Parathyroid adenoma (tissue), 2 donors: ENCODE measurements at regions not wholly inside any gene's neighbourhood (a gene's known extent, or its start where the extent isn't known, plus 50 kb on each side); places are given as distances from the start of the nearest gene placed in this dataset.

Experiments
- H2AFZ ChIP-seq: fragments of 300-600 bp; sonication (generic); one replicate; pipeline ENCODE4 v1.7.0; 2017; ENCODE audit warnings: antibody characterized with exemption, mild to moderate bottlenecking
- H3K27ac ChIP-seq: fragments of 300-600 bp; sonication (generic); one replicate; pipeline ENCODE4 v1.7.0; 2017
- H3K27me3 ChIP-seq: fragments of 300-600 bp; sonication (generic); one replicate; pipeline ENCODE4 v1.7.0; 2017; ENCODE audit warnings: low read length; ENCODE audit not compliant: control insufficient read depth, insufficient read depth
- H3K36me3 ChIP-seq: fragments of 300-600 bp; sonication (generic); one replicate; pipeline ENCODE4 v1.7.0; 2017; ENCODE audit warnings: low read length; ENCODE audit not compliant: control insufficient read depth, insufficient read depth
- H3K4me1 ChIP-seq: fragments of 300-600 bp; sonication (generic); one replicate; pipeline ENCODE4 v1.7.0; 2017; ENCODE audit warnings: control low read depth
- H3K4me2 ChIP-seq: fragments of 300-600 bp; sonication (generic); one replicate; pipeline ENCODE4 v1.7.0; 2017; ENCODE audit warnings: low read length
- H3K4me3 ChIP-seq: fragments of 300-600 bp; sonication (generic); one replicate; pipeline ENCODE4 v1.7.0; 2017; ENCODE audit warnings: low read depth, low read length
- H3K79me2 ChIP-seq: fragments of 300-600 bp; sonication (generic); one replicate; pipeline ENCODE4 v1.7.0; 2017; ENCODE audit warnings: control low read depth
- H3K9ac ChIP-seq: fragments of 300-600 bp; sonication (generic); one replicate; pipeline ENCODE4 v1.7.0; 2017; ENCODE audit warnings: mild to moderate bottlenecking
- H3K9me3 ChIP-seq: fragments of 300-600 bp; sonication (generic); one replicate; pipeline ENCODE4 v1.7.0; 2017; ENCODE audit warnings: low read length; ENCODE audit not compliant: control insufficient read depth
- TF ChIP-seq, protein P1 (sequence below): fragments of 300-600 bp; sonication (generic); IDR thresholded peaks from one replicate; pipeline ENCODE4 v1.7.0; 2017; ENCODE audit warnings: antibody characterized with exemption, mild to moderate bottlenecking
- donor health status: primary hyperparathyroidism.

DNA sequence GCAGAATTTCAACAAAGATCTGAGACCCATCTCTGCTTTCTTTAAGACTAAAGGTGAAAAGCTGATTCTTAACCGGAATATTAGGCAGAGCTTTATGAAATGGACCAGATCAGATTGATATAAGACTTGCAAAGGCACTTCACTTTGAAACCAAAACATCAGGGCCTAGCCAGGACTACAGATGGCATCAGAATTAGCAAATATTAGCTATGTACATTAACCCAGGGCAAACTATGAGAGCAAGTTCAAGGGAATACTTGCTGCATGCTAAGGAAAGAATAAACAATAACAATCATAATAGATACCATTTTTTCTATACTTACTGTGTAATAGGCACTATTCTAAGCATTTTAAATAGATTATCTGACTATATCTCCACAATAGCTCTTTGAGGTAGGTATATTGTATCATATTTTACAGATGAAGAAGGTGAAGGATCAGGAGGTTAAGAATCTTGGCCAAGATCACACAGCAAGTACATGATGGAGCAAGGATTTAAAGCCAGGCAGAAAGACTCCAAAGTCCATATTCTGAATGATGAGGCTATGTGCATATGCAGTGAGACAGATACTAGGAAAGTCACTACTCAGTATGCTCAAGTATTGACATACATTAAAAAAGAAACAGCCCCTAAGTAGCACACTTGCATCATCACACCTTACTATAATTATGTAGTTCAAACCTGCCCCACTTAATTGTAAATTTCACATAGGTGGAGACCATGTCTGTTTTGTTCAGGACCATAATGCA, 209.3 kb upstream of the PKN2 start:
- H3K4me2 ChIP-seq: no peak overlapping the region
- no peak overlapping the region for H2AFZ ChIP-seq
- no peak overlapping the region for H3K27ac ChIP-seq
- TF ChIP-seq, protein P1, sequence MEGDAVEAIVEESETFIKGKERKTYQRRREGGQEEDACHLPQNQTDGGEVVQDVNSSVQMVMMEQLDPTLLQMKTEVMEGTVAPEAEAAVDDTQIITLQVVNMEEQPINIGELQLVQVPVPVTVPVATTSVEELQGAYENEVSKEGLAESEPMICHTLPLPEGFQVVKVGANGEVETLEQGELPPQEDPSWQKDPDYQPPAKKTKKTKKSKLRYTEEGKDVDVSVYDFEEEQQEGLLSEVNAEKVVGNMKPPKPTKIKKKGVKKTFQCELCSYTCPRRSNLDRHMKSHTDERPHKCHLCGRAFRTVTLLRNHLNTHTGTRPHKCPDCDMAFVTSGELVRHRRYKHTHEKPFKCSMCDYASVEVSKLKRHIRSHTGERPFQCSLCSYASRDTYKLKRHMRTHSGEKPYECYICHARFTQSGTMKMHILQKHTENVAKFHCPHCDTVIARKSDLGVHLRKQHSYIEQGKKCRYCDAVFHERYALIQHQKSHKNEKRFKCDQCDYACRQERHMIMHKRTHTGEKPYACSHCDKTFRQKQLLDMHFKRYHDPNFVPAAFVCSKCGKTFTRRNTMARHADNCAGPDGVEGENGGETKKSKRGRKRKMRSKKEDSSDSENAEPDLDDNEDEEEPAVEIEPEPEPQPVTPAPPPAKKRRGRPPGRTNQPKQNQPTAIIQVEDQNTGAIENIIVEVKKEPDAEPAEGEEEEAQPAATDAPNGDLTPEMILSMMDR: no peak
- H3K36me3 ChIP-seq: no peaks in the 10 kb centered on the region
- no peaks in the 10 kb centered on the region for H3K9me3 ChIP-seq
- no peaks in the 10 kb centered on the region for H3K79me2 ChIP-seq
- no peaks in the 10 kb centered on the region for H3K27me3 ChIP-seq
- no peak overlapping the region for H3K9ac ChIP-seq
- no peak overlapping the region for H3K4me3 ChIP-seq
- no peaks in the 10 kb centered on the region for H3K4me1 ChIP-seq

DNA sequence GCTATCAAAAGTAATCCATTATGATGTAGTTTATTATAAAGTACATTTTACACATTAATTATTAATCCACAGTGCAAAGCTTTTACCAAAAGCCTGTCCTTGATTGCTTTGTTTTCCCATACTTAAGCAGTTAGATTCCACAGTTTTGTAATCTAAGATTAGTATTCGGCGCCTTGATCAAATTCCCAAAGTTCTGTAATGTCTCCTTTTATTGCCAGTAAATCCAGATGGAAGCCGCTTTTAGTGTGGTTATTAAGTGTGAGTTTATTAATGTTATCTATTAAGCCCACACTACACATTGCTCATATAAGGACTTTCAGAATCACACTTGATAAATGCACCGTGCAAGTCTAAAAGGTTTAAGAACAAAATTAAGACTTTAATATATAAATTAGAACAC, 199.2 kb upstream of the PKN2 start:
- Histone ChIP-seq H3K4me1 (no peaks in the 10 kb centered on the region), H3K36me3 (no peaks in the 10 kb centered on the region), H3K9me3 (no peaks in the 10 kb centered on the region), H2AFZ (no peak overlapping the region), H3K27me3 (no peaks in the 10 kb centered on the region), H3K9ac (no peak overlapping the region), H3K79me2 (no peaks in the 10 kb centered on the region), H3K27ac (no peak overlapping the region), H3K4me3 (no peak overlapping the region), H3K4me2 (no peak overlapping the region)
- TF ChIP-seq, protein P1: no peak

DNA sequence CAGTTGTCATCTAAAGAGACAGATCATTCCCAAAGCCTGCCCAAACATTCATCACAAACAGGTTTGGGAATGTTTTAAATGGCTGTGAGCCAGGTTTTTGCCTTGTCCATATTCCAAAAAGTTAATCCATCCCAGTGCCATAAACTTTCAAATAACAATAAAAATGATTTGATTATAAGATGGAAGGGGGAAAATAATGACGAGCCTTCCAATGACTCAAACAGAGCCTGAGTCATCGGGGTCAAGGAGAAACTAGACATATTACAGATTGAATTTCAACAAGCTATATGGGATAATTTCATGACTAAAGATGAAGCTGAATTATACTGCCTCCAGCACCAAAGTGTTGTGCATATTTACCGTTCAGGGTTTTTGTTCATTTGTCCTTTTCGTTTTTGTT, 195.8 kb upstream of the PKN2 start:
- no peak overlapping the region for H3K4me2 ChIP-seq

DNA sequence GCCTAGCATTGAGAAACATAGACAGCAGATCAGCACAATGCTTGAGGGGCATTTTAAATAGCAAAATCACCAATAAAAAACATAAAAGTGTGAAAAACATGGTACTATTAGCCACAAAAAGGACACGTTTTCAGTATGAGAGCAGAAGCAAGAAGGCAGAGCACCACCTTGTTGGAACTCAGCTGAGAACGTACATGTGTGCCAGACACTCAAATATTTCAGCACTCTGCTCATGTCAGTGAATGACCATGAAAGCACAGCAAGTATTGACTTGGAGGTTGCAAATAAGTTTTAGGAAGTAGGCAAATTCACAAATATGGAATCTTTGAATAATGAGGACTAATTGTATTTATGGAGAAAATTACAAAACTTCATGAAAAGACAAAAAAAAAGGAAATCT, 193.4 kb upstream of the PKN2 start:
- Histone ChIP-seq H3K27ac (no peak overlapping the region), H3K36me3 (no peaks in the 10 kb centered on the region), H3K4me2 (no peak overlapping the region), H2AFZ (no peak overlapping the region), H3K4me1 (no peaks in the 10 kb centered on the region), H3K79me2 (no peaks in the 10 kb centered on the region), H3K27me3 (no peaks in the 10 kb centered on the region), H3K9ac (no peak overlapping the region), H3K4me3 (no peak overlapping the region), H3K9me3 (no peaks in the 10 kb centered on the region)
- TF ChIP-seq, protein P1: no peak

More for the DNA sequence above, 195.8 kb upstream of the PKN2 start:
- H3K36me3 ChIP-seq: no peaks in the 10 kb centered on the region
- H3K27ac ChIP-seq: no peak overlapping the region
- TF ChIP-seq, protein P1: no peak
- H3K4me3 ChIP-seq: no peak overlapping the region
- H3K4me1 ChIP-seq: no peaks in the 10 kb centered on the region
- no peaks in the 10 kb centered on the region for H3K27me3 ChIP-seq
- H2AFZ ChIP-seq: no peak overlapping the region
- no peaks in the 10 kb centered on the region for H3K79me2 ChIP-seq
- H3K9ac ChIP-seq: no peak overlapping the region
- no peaks in the 10 kb centered on the region for H3K9me3 ChIP-seq

DNA sequence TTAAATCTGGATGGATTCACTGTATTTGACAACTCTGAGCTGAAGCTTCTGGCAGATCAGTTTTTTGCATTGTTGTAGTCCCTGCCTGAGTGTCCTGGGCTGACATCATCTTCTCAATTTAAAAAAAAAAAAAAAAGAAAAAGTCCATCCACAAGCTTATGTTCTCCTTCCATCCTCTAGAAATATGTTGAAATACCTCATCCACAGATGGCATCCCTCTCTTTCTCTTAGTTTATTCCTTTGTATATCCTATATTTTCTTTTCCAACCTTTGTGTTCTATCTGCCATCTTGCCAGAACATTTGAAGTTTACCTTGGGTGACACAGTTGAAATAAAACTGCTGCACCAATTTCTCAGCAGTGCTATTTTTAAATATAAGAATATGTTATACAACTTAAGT, 184.4 kb upstream of the PKN2 start:
- Histone ChIP-seq H2AFZ (no peak overlapping the region), H3K4me2 (no peak overlapping the region), H3K4me3 (no peak overlapping the region), H3K9ac (no peak overlapping the region), H3K79me2 (no peaks in the 10 kb centered on the region), H3K4me1 (no peaks in the 10 kb centered on the region), H3K27me3 (no peaks in the 10 kb centered on the region), H3K36me3 (no peaks in the 10 kb centered on the region), H3K27ac (no peak overlapping the region), H3K9me3 (no peaks in the 10 kb centered on the region)
- TF ChIP-seq, protein P1: no peak
